ENCODE measurements at regions not wholly inside any gene's neighbourhood (a gene's known extent, or its start where the extent isn't known, plus 50 kb on each side); places are given as distances from the start of the nearest gene placed in this dataset.

- ChIA-PET POLR2A (no interaction called here), CTCF (ENCODE audit: low intra/inter-chr PET ratio, low total read pairs) (no interaction called here)
- no peak overlapping the region for H3K4me3 ChIP-seq (replicated peaks in 1 of 3; ENCODE audit: insufficient read depth in 1 of 3, low read depth in 2 of 3, low read length in 3 of 3)
- H3K36me3 ChIP-seq (replicated peaks in 1 of 2; ENCODE audit: control insufficient read depth in 1 of 2, insufficient read depth in 2 of 2, low read length in 2 of 2) = no peaks in the 10 kb centered on the region
- H3K4me2 ChIP-seq (ENCODE audit: low read depth, low read length) = no peak overlapping the region
- H4K20me1 ChIP-seq (ENCODE audit: insufficient read depth, low read length) = no peaks in the 10 kb centered on the region
- no peak overlapping the region for H3K27ac ChIP-seq (ENCODE audit: extremely low read length, insufficient read depth, low read length)
- H3K9me3 ChIP-seq (ENCODE audit: low read length) = no peaks in the 10 kb centered on the region
- TF ChIP-seq ZNF33B (CRISPR knock-in tag; IDR thresholded peaks at IDR 0.05) (no peak), MAFK (conservative IDR thresholded peaks at IDR 0.05 in 1 of 2, IDR thresholded peaks at IDR 0.05 in 1 of 2; ENCODE audit: low read length in 2 of 2) (peak; percentile 45 to 75), MAFF (IDR thresholded peaks at IDR 0.05; ENCODE audit: low read depth, low read length) (peak; percentile 61; the same call in 1 of the 2 replicates), TEF (CRISPR knock-in tag; IDR thresholded peaks at IDR 0.05) (no peak), SMAD9 (CRISPR knock-in tag; IDR thresholded peaks at IDR 0.05) (no peak)
- no peak for FAIRE-seq
- no peak overlapping the region for H3K9ac ChIP-seq (ENCODE audit: insufficient read depth, low read depth, low read length)
- H3K27me3 ChIP-seq (ENCODE audit: control insufficient read depth in 1 of 2, insufficient read depth in 2 of 2, low read length in 2 of 2) = no peaks in the 10 kb centered on the region
- BruUV-seq (replicated peaks) = no TSS peak
- DNase-seq (ENCODE audit: low spot score) = no peak
- H2AFZ ChIP-seq (ENCODE audit: low read length) = no peak overlapping the region
- ATAC-seq = no peak
- intact Hi-C loops (cut with micrococcal nuclease; ENCODE audit: unreplicated experiment) = no loop called here
- H3K79me2 ChIP-seq (ENCODE audit: insufficient read depth, low read length) = no peaks in the 10 kb centered on the region
- H3K4me1 ChIP-seq (ENCODE audit: insufficient read depth, low read length) = no peaks in the 10 kb centered on the region
- in situ Hi-C loops (cut with HindIII; ENCODE audit: extremely low pct_ligation_motif_present, low pct_unique_long_range_greater_than_20kb) = no loop called here
- 1% methylated on average over 2 of the region's 2 CpGs for WGBS (ENCODE audit: low lambda C conversion rate)
These were observed 181.7 kb downstream of the MTRR start for GRCh38 chr5:8050616-8051175.

GRCh38 chr5:8053270-8053669 lies 184.3 kb downstream of the MTRR start:
- no peaks in the 10 kb centered on the region for H3K4me1 ChIP-seq (ENCODE audit: insufficient read depth, low read length)
- WGBS (ENCODE audit: low lambda C conversion rate) = 0% methylated on average over 2 of the region's 13 CpGs
- no peak overlapping the region for H2AFZ ChIP-seq (ENCODE audit: low read length)
- no TSS peak for BruUV-seq (replicated peaks)
- H3K9ac ChIP-seq (ENCODE audit: insufficient read depth, low read depth, low read length) = no peak overlapping the region
- intact Hi-C loops (cut with micrococcal nuclease; ENCODE audit: unreplicated experiment) = no loop called here
- no peak overlapping the region for H3K4me3 ChIP-seq (replicated peaks in 1 of 3; ENCODE audit: insufficient read depth in 1 of 3, low read depth in 2 of 3, low read length in 3 of 3)
- no peaks in the 10 kb centered on the region; a peak in 1 of 5 replicates for H3K27me3 ChIP-seq (ENCODE audit: control insufficient read depth in 1 of 2, insufficient read depth in 2 of 2, low read length in 2 of 2)
- CTCF ChIA-PET (ENCODE audit: low intra/inter-chr PET ratio, low total read pairs) = no interaction called here
- DNase-seq (ENCODE audit: low spot score) (no peak), FAIRE-seq (no peak), ATAC-seq (no peak)
- no peak overlapping the region for H3K4me2 ChIP-seq (ENCODE audit: low read depth, low read length)
- no peaks in the 10 kb centered on the region for H3K79me2 ChIP-seq (ENCODE audit: insufficient read depth, low read length)
- no peak overlapping the region for H3K27ac ChIP-seq (ENCODE audit: extremely low read length, insufficient read depth, low read length)
- POLR2A ChIA-PET = no interaction called here
- H3K9me3 ChIP-seq (ENCODE audit: low read length) = no peaks in the 10 kb centered on the region
- H4K20me1 ChIP-seq (ENCODE audit: insufficient read depth, low read length) = no peaks in the 10 kb centered on the region
- no peaks in the 10 kb centered on the region for H3K36me3 ChIP-seq (replicated peaks in 1 of 2; ENCODE audit: control insufficient read depth in 1 of 2, insufficient read depth in 2 of 2, low read length in 2 of 2)
- in situ Hi-C loops (cut with HindIII; ENCODE audit: extremely low pct_ligation_motif_present, low pct_unique_long_range_greater_than_20kb) = no loop called here
- TF ChIP-seq ATF7 (IDR thresholded peaks at IDR 0.05) (peak; percentile 96), ATF7 (CRISPR knock-in tag; IDR thresholded peaks at IDR 0.05) (no peak), SAFB2 (CRISPR knock-in tag; IDR thresholded peaks at IDR 0.05; ENCODE audit: borderline replicate concordance, low read depth) (no peak), ARID3A (IDR thresholded peaks at IDR 0.05; ENCODE audit: low read depth, low read length) (no peak), GZF1 (CRISPR knock-in tag; IDR thresholded peaks at IDR 0.05) (no peak), GPN1 (CRISPR knock-in tag; IDR thresholded peaks at IDR 0.05; ENCODE audit: borderline replicate concordance) (no peak), CREB1 (IDR thresholded peaks at IDR 0.05) (peak; percentile 94), CREB1 (CRISPR knock-in tag; IDR thresholded peaks at IDR 0.05) (no peak), HHEX (CRISPR knock-in tag; IDR thresholded peaks at IDR 0.05) (no peak), NCOR1 (IDR thresholded peaks at IDR 0.05; ENCODE audit: borderline replicate concordance, low read length) (no peak), RFX5 (IDR thresholded peaks at IDR 0.05; ENCODE audit: low read depth, low read length) (no peak), NFYB (CRISPR knock-in tag; IDR thresholded peaks at IDR 0.05) (no peak), ZNF562 (CRISPR knock-in tag; IDR thresholded peaks at IDR 0.05; ENCODE audit: borderline replicate concordance) (no peak)
